IMR-90 (cell line): ENCODE measurements at regions not wholly inside any gene's neighbourhood (a gene's known extent, or its start where the extent isn't known, plus 50 kb on each side); places are given as distances from the start of the nearest gene placed in this dataset.

Experiments
- ATAC-seq: fragments of 200-7000 bp; cut with Tn5 transposase; 2 replicates; pipeline ENCODE4 v1.9.1; 2020; ENCODE audit warnings: low read depth, mild to moderate bottlenecking, moderate library complexity
- BruUV-seq: library from RNA; stranded (reverse); fragments of 400-500 nt; replicated peaks from 2 replicates; lab custom pipeline; 2021; lab: Mats Ljungman, UMichigan
- CTCF ChIA-PET: fragments of 300-600 bp; formaldehyde crosslinking; extraction: SDS; loops from one replicate; lab custom pipeline; 2021; ENCODE audit warnings: antibody characterized with exemption; lab: Yijun Ruan, JAX
- POLR2A ChIA-PET: fragments of 300-600 bp; sonication (Branson Sonifier 250); formaldehyde crosslinking; loops from one replicate; lab custom pipeline; 2022; ENCODE audit warnings: antibody characterized with exemption; ENCODE audit not compliant: unreplicated experiment; lab: Charles Lee
- DNase-seq: peaks from one replicate; pipeline ENCODE4 v3.0.0; 2013
- H2AFZ ChIP-seq: replicated peaks from 2 replicates; pipeline ENCODE3; 2013; ENCODE audit warnings: low read length, mild to moderate bottlenecking; ENCODE audit not compliant: poor library complexity
- H2AK5ac ChIP-seq: 2 replicates; pipeline ENCODE4 v1.6.1; 2013; ENCODE audit warnings: low read depth, low read length, inconsistent platforms
- H2AK9ac ChIP-seq: replicated peaks from 2 replicates; pipeline ENCODE3; 2013; ENCODE audit warnings: mild to moderate bottlenecking, low read depth, low read length, moderate library complexity; ENCODE audit not compliant: poor library complexity
- H2BK120ac ChIP-seq: 2 replicates; pipeline ENCODE4 v1.6.1; 2013; ENCODE audit warnings: low read depth, low read length, inconsistent platforms
- H2BK15ac ChIP-seq: 3 replicates; pipeline ENCODE4 v1.6.1; 2013; ENCODE audit warnings: low read depth, low read length, inconsistent platforms
- H2BK20ac ChIP-seq: 2 replicates; pipeline ENCODE4 v1.6.1; 2013; ENCODE audit warnings: low read depth, mild to moderate bottlenecking, inconsistent platforms, low read length, moderate library complexity
- H2BK5ac ChIP-seq: 2 replicates; pipeline ENCODE4 v1.6.1; 2013; ENCODE audit warnings: mild to moderate bottlenecking, low read depth, low read length, inconsistent platforms; ENCODE audit not compliant: poor library complexity, severe bottlenecking
- H3K14ac ChIP-seq: replicated peaks from 2 replicates; pipeline ENCODE4 v1.6.1; 2013; ENCODE audit warnings: low read depth, low read length, inconsistent platforms
- H3K18ac ChIP-seq: 2 replicates; pipeline ENCODE4 v1.6.1; 2013; ENCODE audit warnings: low read depth, low read length, control low read depth
- H3K23ac ChIP-seq: 2 replicates; pipeline ENCODE4 v1.6.1; 2013; ENCODE audit warnings: low read depth, low read length, inconsistent platforms
- H3K27ac ChIP-seq: 2 replicates; pipeline ENCODE4 v1.5.1; 2013; ENCODE audit warnings: mild to moderate bottlenecking, control low read depth, low read length; ENCODE audit not compliant: insufficient read depth
- H3K27me3 ChIP-seq: 2 replicates; pipeline ENCODE4 v1.6.1; 2013; ENCODE audit warnings: low read length; ENCODE audit not compliant: control insufficient read depth, insufficient read depth
- H3K36me3 ChIP-seq: 2 replicates; pipeline ENCODE4 v1.6.1; 2013; ENCODE audit warnings: low read length, mixed read lengths; ENCODE audit not compliant: control insufficient read depth, insufficient read depth
- H3K4ac ChIP-seq: 2 replicates; pipeline ENCODE4 v1.6.1; 2013; ENCODE audit warnings: low read depth, low read length, inconsistent platforms
- H3K4me1 ChIP-seq: 2 replicates; pipeline ENCODE4 v1.6.1; 2013; ENCODE audit warnings: low read length, mixed read lengths; ENCODE audit not compliant: control insufficient read depth, insufficient read depth
- H3K4me2 ChIP-seq: 2 replicates; pipeline ENCODE4 v1.6.1; 2013; ENCODE audit warnings: low read depth, mild to moderate bottlenecking, control low read depth, low read length, moderate library complexity
- H3K4me3 ChIP-seq: 2 replicates; pipeline ENCODE4 v1.5.1; 2013; ENCODE audit warnings: low read depth, mild to moderate bottlenecking, control low read depth, low read length, moderate library complexity; ENCODE audit not compliant: insufficient read depth
- H3K56ac ChIP-seq: 2 replicates; pipeline ENCODE4 v1.6.1; 2013; ENCODE audit warnings: low read length, inconsistent platforms; ENCODE audit not compliant: insufficient read depth; ENCODE audit errors: extremely low read depth
- H3K79me1 ChIP-seq, 2 experiments: 2 replicates each; pipeline ENCODE4 v1.6.1; 2013; ENCODE audit warnings: low read length in 2 of 2, inconsistent platforms in 1 of 2, low read depth in 1 of 2
- H3K9ac ChIP-seq: 2 replicates; pipeline ENCODE4 v1.6.1; 2013; ENCODE audit warnings: low read depth, low read length, control low read depth
- H3K9me1 ChIP-seq: 2 replicates; pipeline ENCODE4 v1.6.1; 2013; ENCODE audit warnings: low read length, inconsistent platforms; ENCODE audit not compliant: insufficient read depth
- H3K9me3 ChIP-seq: 2 replicates; pipeline ENCODE4 v1.6.1; 2013; ENCODE audit warnings: low read length; ENCODE audit not compliant: control insufficient read depth, insufficient read depth
- H4K20me1 ChIP-seq: 2 replicates; pipeline ENCODE4 v1.6.1; 2013; ENCODE audit warnings: low read length, inconsistent platforms; ENCODE audit not compliant: insufficient read depth
- H4K5ac ChIP-seq: 2 replicates; pipeline ENCODE4 v1.6.1; 2013; ENCODE audit warnings: mild to moderate bottlenecking, low read depth, low read length, control low read depth
- H4K8ac ChIP-seq, 2 experiments: 2 replicates each; pipeline ENCODE4 v1.6.1; 2013; ENCODE audit warnings: low read depth in 2 of 2, low read length in 2 of 2, control low read depth in 1 of 2, inconsistent platforms in 1 of 2
- H4K91ac ChIP-seq: 2 replicates; pipeline ENCODE4 v1.6.1; 2013; ENCODE audit warnings: low read depth, low read length, inconsistent platforms; ENCODE audit not compliant: insufficient read depth
- MXI1 ChIP-seq: IDR thresholded peaks from 2 replicates; pipeline ENCODE4 v1.6.1; 2012; ENCODE audit warnings: low read depth, mild to moderate bottlenecking, low read length, moderate library complexity, borderline replicate concordance
- USF2 ChIP-seq: fragments of 150-350 bp; IDR thresholded peaks from 2 replicates; pipeline ENCODE4 v1.6.1; 2017; ENCODE audit warnings: mild to moderate bottlenecking, antibody characterized with exemption, low read length, low read depth
- WGBS, 2 experiments: methylation state at CpG; one replicate each; pipeline versions ENCODE4 v1.1.5 to v1.1.7; 2013; ENCODE audit warnings: missing lambda C conversion rate in 2 of 2; ENCODE audit not compliant: insufficient read length in 1 of 2; ENCODE audit errors: extremely low coverage in 2 of 2; 5-methylcytosine and 5-hydroxymethylcytosine counted together
- dilution Hi-C: fragments of 300-500 bp; cut with HindIII; formaldehyde crosslinking; loops from one replicate; pipeline ENCODE4 v1.14.3; 2018; ENCODE audit warnings: low sequenced_read_pairs; ENCODE audit not compliant: unreplicated experiment
- in situ Hi-C: fragments of 300-500 bp; cut with MboI; formaldehyde crosslinking; loops from 3 replicates; pipeline ENCODE4 v1.14.3; 2019; ENCODE audit warnings: low sequenced_read_pairs, inconsistent platforms, mixed read lengths
- intact Hi-C: fragments of 100-400 bp; cut with micrococcal nuclease; formaldehyde crosslinking; loops from 2 replicates; pipeline ENCODE4 v1.10.0; 2022

DNA sequence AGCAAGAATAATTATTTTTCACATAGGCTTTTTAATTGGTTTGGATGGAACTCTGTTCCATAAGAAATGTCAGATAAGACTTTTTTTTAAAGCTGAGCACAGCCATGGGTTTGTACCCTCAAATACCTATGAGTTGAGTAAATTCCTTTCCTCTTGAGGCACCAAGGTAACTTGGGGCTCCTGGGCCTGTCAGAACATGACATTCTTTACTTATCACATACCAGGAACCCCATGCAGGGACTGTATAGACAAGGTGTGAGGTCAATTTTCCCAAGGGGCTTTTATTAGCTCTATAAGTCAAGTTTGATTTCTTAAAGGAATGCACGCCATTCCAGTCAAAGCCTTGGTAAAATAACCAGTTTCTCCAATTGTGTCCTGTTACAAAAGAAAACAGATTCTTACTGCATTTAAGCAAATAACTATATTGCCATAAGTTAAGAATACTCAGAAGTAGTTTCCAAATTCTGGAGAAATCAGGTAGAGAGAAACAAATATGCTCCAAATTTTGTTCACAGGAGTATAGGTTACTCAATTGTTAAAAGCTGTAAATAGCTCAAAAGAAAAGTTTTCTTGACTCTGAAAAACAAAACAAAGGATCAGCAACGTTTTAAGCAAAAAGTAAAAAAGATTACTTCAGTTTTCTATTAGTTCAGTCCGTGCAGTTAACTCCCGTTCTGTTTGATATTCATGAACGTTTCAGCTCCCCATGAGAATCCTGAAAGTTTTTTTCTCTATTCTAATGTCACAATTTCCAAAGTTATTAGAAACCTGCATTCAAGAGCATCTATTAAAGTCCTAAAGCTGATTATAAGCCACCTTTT lies 167.5 kb upstream of the NAMPT start:
- Histone ChIP-seq H2AFZ (no peak overlapping the region), H3K9me1 (no peaks in the 10 kb centered on the region), H3K4me1 (no peaks in the 10 kb centered on the region), H3K27me3 (no peaks in the 10 kb centered on the region), H3K36me3 (no peaks in the 10 kb centered on the region), H4K91ac (no peak overlapping the region), H2BK15ac (no peak overlapping the region), H2BK5ac (no peak overlapping the region), H4K5ac (no peak overlapping the region), H2AK9ac (no peak overlapping the region), H2BK20ac (no peak overlapping the region), H3K4ac (no peak overlapping the region), H3K18ac (no peak overlapping the region), H4K8ac (no peak overlapping the region), H3K9me3 (no peaks in the 10 kb centered on the region), H3K4me3 (no peak overlapping the region), H2AK5ac (no peak overlapping the region), H3K14ac (no peak overlapping the region), H3K9ac (no peak overlapping the region), H3K23ac (no peak overlapping the region), H3K56ac (no peak overlapping the region), H3K4me2 (no peak overlapping the region), H2BK120ac (no peak overlapping the region), H3K27ac (no peak overlapping the region), H4K20me1 (no peaks in the 10 kb centered on the region), H3K79me1 (no peaks in the 10 kb centered on the region)
- intact Hi-C loops (no loop called here), in situ Hi-C loops (no loop called here), dilution Hi-C loops (no loop called here)
- POLR2A ChIA-PET, result no interaction called here
- no TSS peak for BruUV-seq
- ATAC-seq (no peak), DNase-seq (no peak)
- TF ChIP-seq USF2 (no peak), MXI1 (no peak)
- no CpG with 5 or more reads among the region's 5 CpGs for WGBS, 2 experiments
- CTCF ChIA-PET, result interaction anchor here (1.3 kb wide), 1 partner anchor 10 kb away, joined by 4 read pairs; no protein-coding TSS in a partner anchor
